Stimulated activated CD4-positive, alpha-beta T cell treated with anti-CD3 and anti-CD28 coated beads, Interleukin-12 subunit alpha, Interleukin-12 subunit beta, amount 100 ng/mL, for 4 hours (primary cell): ENCODE measurements at regions not wholly inside any gene's neighbourhood (a gene's known extent, or its start where the extent isn't known, plus 50 kb on each side); places are given as distances from the start of the nearest gene placed in this dataset.
"Not testable (repeated sequence)": the region's sequence is repeated elsewhere in the genome, so short reads cannot be mapped to it uniquely, and the experiment has no call there.

ENCODE experiments used
- DNase-seq: peaks from one replicate; pipeline ENCODE4 v3.0.0-alpha.2; 2020

- no peak for DNase-seq
Measured at GRCh38 chr4:12555011-12555410, 929.1 kb downstream of the RAB28 start.

- no peak for DNase-seq
Measured at GRCh38 chr4:12548678-12549077, 935.5 kb downstream of the RAB28 start.

- no peak for DNase-seq
Measured at GRCh38 chr4:12545812-12546211, 938.3 kb downstream of the RAB28 start.

- no peak for DNase-seq
Measured at GRCh38 chr4:12538162-12538561, 946.0 kb downstream of the RAB28 start.

- DNase-seq: no peak
Measured at GRCh38 chr4:12534684-12535083, 949.5 kb downstream of the RAB28 start.

GRCh38 chr4:12519426-12519825 lies 964.7 kb downstream of the RAB28 start:
- DNase-seq: no peak

GRCh38 chr4:12507868-12508481 lies 976.2 kb downstream of the RAB28 start:
- no peak for DNase-seq

GRCh38 chr4:12500409-12500808 lies 983.7 kb downstream of the RAB28 start:
- no peak for DNase-seq

GRCh38 chr4:12499693-12500092 lies 984.4 kb downstream of the RAB28 start:
- no peak for DNase-seq

GRCh38 chr4:12495211-12495610 lies 988.9 kb downstream of the RAB28 start:
- no peak for DNase-seq

GRCh38 chr4:12492730-12493393 lies 991.3 kb downstream of the RAB28 start:
- no peak for DNase-seq

GRCh38 chr4:12488672-12489071 lies 995.5 kb downstream of the RAB28 start:
- DNase-seq: no peak

- no peak for DNase-seq
Measured at GRCh38 chr4:12487000-12487399, 997.1 kb downstream of the RAB28 start.

GRCh38 chr4:12472087-12472486 lies 1012.1 kb downstream of the RAB28 start:
- DNase-seq: no peak

GRCh38 chr4:12471193-12471592 lies 1012.9 kb downstream of the RAB28 start:
- DNase-seq: no peak

GRCh38 chr4:12461576-12461975 lies 1022.6 kb downstream of the RAB28 start:
- DNase-seq: not testable (repeated sequence)

GRCh38 chr4:12459126-12459525 lies 1025.0 kb downstream of the RAB28 start:
- DNase-seq: no peak

- no peak for DNase-seq
Measured at GRCh38 chr4:12458621-12459020, 1025.5 kb downstream of the RAB28 start.

- no peak for DNase-seq
Measured at GRCh38 chr4:12452291-12452690, 1023.6 kb upstream of the HS3ST1 start.

- DNase-seq: no peak
Measured at GRCh38 chr4:12447451-12447850, 1018.8 kb upstream of the HS3ST1 start.

GRCh38 chr4:12446657-12447185 lies 1018.0 kb upstream of the HS3ST1 start:
- no peak for DNase-seq

GRCh38 chr4:12446256-12446655 lies 1017.6 kb upstream of the HS3ST1 start:
- no peak for DNase-seq

GRCh38 chr4:12445711-12446235 lies 1017.1 kb upstream of the HS3ST1 start:
- DNase-seq: no peak

GRCh38 chr4:12439633-12440305 lies 1011.1 kb upstream of the HS3ST1 start:
- DNase-seq: no peak
